K562 (cell line): ENCODE measurements at regions not wholly inside any gene's neighbourhood (a gene's known extent, or its start where the extent isn't known, plus 50 kb on each side); places are given as distances from the start of the nearest gene placed in this dataset.

ENCODE experiments used
- ARNT ChIP-seq, 2 experiments: fragments of 450-650 bp; IDR thresholded peaks; 2 replicates each; pipeline ENCODE4 v1.6.1; 2016; ENCODE audit warnings: mild to moderate bottlenecking in 1 of 2
- CHD1 ChIP-seq: fragments of 200-600 bp; sonication (generic); IDR thresholded peaks from one replicate; pipeline ENCODE4 v1.6.1; 2012; ENCODE audit warnings: mild to moderate bottlenecking, moderate library complexity, low read length, inconsistent platforms
- EWSR1 ChIP-seq: fragments of 450-650 bp; IDR thresholded peaks from 2 replicates; pipeline ENCODE4 v1.6.1; 2018; ENCODE audit warnings: borderline replicate concordance, mild to moderate bottlenecking, low read depth, moderate library complexity; ENCODE audit not compliant: partially characterized antibody
- GTF2E2 ChIP-seq: fragments of 200-800 bp; sonication (Bioruptor generic); IDR thresholded peaks from 2 replicates; pipeline ENCODE4 v1.6.1; 2016; ENCODE audit warnings: missing genetic modification characterization, missing compliant biosample characterization
- HIVEP1 ChIP-seq: fragments of 250-450 bp; sonication (Bioruptor Pico); IDR thresholded peaks from 2 replicates; pipeline ENCODE4 v1.4.0; 2020; ENCODE audit warnings: mild to moderate bottlenecking
- HMG20B ChIP-seq: fragments of 250-450 bp; sonication (Bioruptor Pico); IDR thresholded peaks from 2 replicates; pipeline ENCODE4 v1.5.0; 2021; ENCODE audit warnings: mild to moderate bottlenecking
- ILF3 ChIP-seq: fragments of 450-650 bp; IDR thresholded peaks from 2 replicates; pipeline ENCODE4 v1.6.1; 2018; ENCODE audit warnings: antibody characterized with exemption, mild to moderate bottlenecking, moderate library complexity, borderline replicate concordance
- SIN3B ChIP-seq: fragments of 450-650 bp; IDR thresholded peaks from 2 replicates; pipeline ENCODE4 v1.6.1; 2017; ENCODE audit warnings: low read depth, mild to moderate bottlenecking, moderate library complexity
- SMAD2 ChIP-seq: fragments of 150-350 bp; IDR thresholded peaks from 2 replicates; pipeline ENCODE4 v1.6.1; 2014; ENCODE audit warnings: low read depth, mild to moderate bottlenecking, low read length
- SMARCA5 ChIP-seq: fragments of 450-650 bp; IDR thresholded peaks from 2 replicates; pipeline ENCODE4 v1.6.1; 2016
- SMARCE1 ChIP-seq: fragments of 450-650 bp; IDR thresholded peaks from 2 replicates; pipeline ENCODE4 v1.7.1; 2016; ENCODE audit warnings: mild to moderate bottlenecking
- STAT6 ChIP-seq: sonication (generic); formaldehyde crosslinking; IDR thresholded peaks from 2 replicates; pipeline ENCODE4 v1.8.1; 2023; ENCODE audit warnings: mild to moderate bottlenecking, missing genetic modification reagents
- TAF15 ChIP-seq: fragments of 200-400 bp; formaldehyde crosslinking; IDR thresholded peaks from 2 replicates; pipeline ENCODE4 v1.6.1; 2017; ENCODE audit warnings: mild to moderate bottlenecking, low read depth, low read length, moderate library complexity
- TCF15 ChIP-seq: fragments of 250-450 bp; sonication (Bioruptor Pico); IDR thresholded peaks from 2 replicates; pipeline ENCODE4 v1.8.0; 2022; ENCODE audit warnings: moderate library complexity, mild to moderate bottlenecking, inconsistent platforms
- TOE1 ChIP-seq, 2 experiments: fragments of 450-650 bp in 1 of 2; sonication (generic) in 1 of 2; formaldehyde crosslinking in 1 of 2; IDR thresholded peaks; 2 replicates each; pipeline versions ENCODE4 v1.7.1 to v1.8.0; 2016 to 2022; ENCODE audit warnings: borderline replicate concordance in 2 of 2, mild to moderate bottlenecking in 2 of 2, antibody characterized with exemption in 1 of 2, inconsistent platforms in 1 of 2, low read depth in 1 of 2, missing genetic modification reagents in 1 of 2, moderate library complexity in 1 of 2
- XRCC5 ChIP-seq: fragments of 200-400 bp; formaldehyde crosslinking; IDR thresholded peaks from 2 replicates; pipeline ENCODE4 v1.6.1; 2017; ENCODE audit warnings: low read depth, mild to moderate bottlenecking, low read length
- ZBED1 ChIP-seq: IDR thresholded peaks from 2 replicates; pipeline ENCODE4 v1.6.1; 2014
- ZEB2 ChIP-seq: fragments of 450-650 bp; IDR thresholded peaks from 2 replicates; pipeline ENCODE4 v1.6.1; 2016
- ZNF143 ChIP-seq: sonication (generic); formaldehyde crosslinking; IDR thresholded peaks from 2 replicates; pipeline ENCODE4 v1.9.0; 2022; ENCODE audit warnings: mild to moderate bottlenecking, missing genetic modification reagents
- ZNF197 ChIP-seq: fragments of 200-800 bp; sonication (Bioruptor generic); IDR thresholded peaks from 2 replicates; pipeline ENCODE4 v1.6.1; 2016; ENCODE audit warnings: low read depth, missing genetic modification characterization, missing compliant biosample characterization
- ZNF41 ChIP-seq: fragments of 250-450 bp; sonication (Bioruptor Pico); conservative IDR thresholded peaks from 2 replicates; pipeline ENCODE4 v1.4.0; 2020; ENCODE audit warnings: mild to moderate bottlenecking
- TF ChIP-seq, protein P1 (sequence below), 2 experiments: IDR thresholded peaks; 2 replicates each; pipeline ENCODE4 v1.6.1; 2011; ENCODE audit warnings: borderline replicate concordance in 1 of 2, control low read depth in 1 of 2, low read depth in 1 of 2, low read length in 1 of 2, mild to moderate bottlenecking in 1 of 2, mixed read lengths in 1 of 2, moderate library complexity in 1 of 2; ENCODE audit not compliant: insufficient read depth in 1 of 2, insufficient read length in 1 of 2, poor library complexity in 1 of 2, severe bottlenecking in 1 of 2; ENCODE audit errors: extremely low read depth in 1 of 2
- TF ChIP-seq, protein P2 (sequence below), 2 experiments: fragments of 450-650 bp in 1 of 2; sonication (generic) in 1 of 2; formaldehyde crosslinking; conservative IDR thresholded peaks; 2 replicates each; pipeline versions ENCODE4 v1.4.0 to v1.8.1; 2020 to 2022; ENCODE audit warnings: mild to moderate bottlenecking in 1 of 2, missing genetic modification reagents in 1 of 2
- TF ChIP-seq, protein P3 (sequence below): fragments of 450-650 bp; conservative IDR thresholded peaks from 2 replicates; pipeline ENCODE4 v1.6.1; 2016; ENCODE audit warnings: missing genetic modification characterization, low read depth, mild to moderate bottlenecking, missing compliant biosample characterization, moderate library complexity
- TF ChIP-seq, protein P4 (sequence below): sonication (generic); formaldehyde crosslinking; IDR thresholded peaks from 2 replicates; pipeline ENCODE4 v1.9.0; 2022; ENCODE audit warnings: mild to moderate bottlenecking, missing genetic modification reagents

DNA sequence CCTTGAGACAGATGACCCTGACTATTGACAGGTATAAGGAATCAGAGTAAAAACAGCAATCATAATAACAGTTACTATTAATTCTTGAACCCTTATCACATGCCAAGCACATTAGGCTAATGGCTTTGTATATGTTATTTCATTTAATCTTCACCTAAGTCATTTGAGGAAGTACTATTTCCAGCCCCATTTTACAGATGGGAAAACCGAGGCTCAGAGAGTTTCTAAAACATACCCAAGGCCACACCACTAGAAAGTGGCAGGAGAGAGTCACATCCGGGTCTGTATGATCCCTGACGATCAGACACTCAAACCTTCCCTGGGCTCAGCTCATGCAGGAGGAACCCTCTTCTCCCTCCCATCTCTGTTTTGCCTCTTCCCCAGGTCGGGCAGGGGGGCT lies 209.5 kb downstream of the RBM19 start (continued):
- TF ChIP-seq ZNF143 (no peak), TOE1 (IDR thresholded peaks at IDR 0.05; ENCODE audit: borderline replicate concordance) (no peak), TOE1 (CRISPR knock-in tag; IDR thresholded peaks at IDR 0.05; ENCODE audit: borderline replicate concordance, low read depth) (no peak), SMARCE1 (no peak), ZNF197 (no peak), SIN3B (no peak), CHD1 (no peak), ILF3 (no peak), ZEB2 (no peak), STAT6 (CRISPR knock-in tag) (no peak), SMARCA5 (no peak), SMAD2 (no peak), TAF15 (no peak), ARNT (IDR thresholded peaks at IDR 0.05) (no peak), HMG20B (CRISPR knock-in tag) (no peak), XRCC5 (no peak), TCF15 (CRISPR knock-in tag) (no peak), HIVEP1 (CRISPR knock-in tag) (no peak), EWSR1 (no peak), ZNF41 (CRISPR knock-in tag) (no peak), GTF2E2 (tag) (no peak), ZBED1 (no peak)
- TF ChIP-seq, protein P1, sequence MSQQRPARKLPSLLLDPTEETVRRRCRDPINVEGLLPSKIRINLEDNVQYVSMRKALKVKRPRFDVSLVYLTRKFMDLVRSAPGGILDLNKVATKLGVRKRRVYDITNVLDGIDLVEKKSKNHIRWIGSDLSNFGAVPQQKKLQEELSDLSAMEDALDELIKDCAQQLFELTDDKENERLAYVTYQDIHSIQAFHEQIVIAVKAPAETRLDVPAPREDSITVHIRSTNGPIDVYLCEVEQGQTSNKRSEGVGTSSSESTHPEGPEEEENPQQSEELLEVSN (IDR thresholded peaks at IDR 0.05; ENCODE audit: borderline replicate concordance in 1 of 2, extremely low read depth in 1 of 2, insufficient read depth in 1 of 2, insufficient read length in 1 of 2, low read depth in 1 of 2, low read length in 1 of 2, poor library complexity in 1 of 2, severe bottlenecking in 1 of 2): no peak
- TF ChIP-seq, protein P2, sequence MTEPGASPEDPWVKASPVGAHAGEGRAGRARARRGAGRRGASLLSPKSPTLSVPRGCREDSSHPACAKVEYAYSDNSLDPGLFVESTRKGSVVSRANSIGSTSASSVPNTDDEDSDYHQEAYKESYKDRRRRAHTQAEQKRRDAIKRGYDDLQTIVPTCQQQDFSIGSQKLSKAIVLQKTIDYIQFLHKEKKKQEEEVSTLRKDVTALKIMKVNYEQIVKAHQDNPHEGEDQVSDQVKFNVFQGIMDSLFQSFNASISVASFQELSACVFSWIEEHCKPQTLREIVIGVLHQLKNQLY (CRISPR knock-in tag; conservative IDR thresholded peaks at IDR 0.05): no peak
- TF ChIP-seq, protein P3, sequence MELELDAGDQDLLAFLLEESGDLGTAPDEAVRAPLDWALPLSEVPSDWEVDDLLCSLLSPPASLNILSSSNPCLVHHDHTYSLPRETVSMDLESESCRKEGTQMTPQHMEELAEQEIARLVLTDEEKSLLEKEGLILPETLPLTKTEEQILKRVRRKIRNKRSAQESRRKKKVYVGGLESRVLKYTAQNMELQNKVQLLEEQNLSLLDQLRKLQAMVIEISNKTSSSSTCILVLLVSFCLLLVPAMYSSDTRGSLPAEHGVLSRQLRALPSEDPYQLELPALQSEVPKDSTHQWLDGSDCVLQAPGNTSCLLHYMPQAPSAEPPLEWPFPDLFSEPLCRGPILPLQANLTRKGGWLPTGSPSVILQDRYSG (tag): no peak
- TF ChIP-seq, protein P4, sequence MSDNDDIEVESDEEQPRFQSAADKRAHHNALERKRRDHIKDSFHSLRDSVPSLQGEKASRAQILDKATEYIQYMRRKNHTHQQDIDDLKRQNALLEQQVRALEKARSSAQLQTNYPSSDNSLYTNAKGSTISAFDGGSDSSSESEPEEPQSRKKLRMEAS (CRISPR knock-in tag): no peak
